H1 (cell line): ENCODE measurements at regions not wholly inside any gene's neighbourhood (a gene's known extent, or its start where the extent isn't known, plus 50 kb on each side); places are given as distances from the start of the nearest gene placed in this dataset.

Source experiments
- CTCF ChIA-PET: fragments of 300-600 bp; sonication (Branson Sonifier 250); formaldehyde crosslinking; loops from one replicate; lab custom pipeline; 2021; ENCODE audit not compliant: partially characterized antibody; lab: Charles Lee
- POLR2A ChIA-PET: fragments of 300-600 bp; sonication (Branson Sonifier 250); formaldehyde crosslinking; loops from one replicate; lab custom pipeline; 2021; ENCODE audit warnings: inconsistent platforms; ENCODE audit not compliant: partially characterized antibody; lab: Charles Lee
- DNase-seq, 2 experiments: peaks; one replicate each; pipeline versions ENCODE4 v3.0.0 to v3.0.0-alpha.2; 2010 to 2022; ENCODE audit warnings: low spot score in 2 of 2, low read depth in 1 of 2, mixed read lengths in 1 of 2
- FAIRE-seq: peaks from 2 replicates; lab custom pipeline; 2011; peaks lifted over from hg19 to GRCh38; lab: Jason Lieb, UNC
- H2AFZ ChIP-seq: 2 replicates; pipeline ENCODE4 v1.8.1; 2012; ENCODE audit warnings: low read length, inconsistent platforms
- H2AK5ac ChIP-seq: 2 replicates; pipeline ENCODE4 v1.6.1; 2013; ENCODE audit warnings: low read depth, low read length
- H2BK120ac ChIP-seq: replicated peaks from 2 replicates; pipeline ENCODE3; 2013; ENCODE audit warnings: low read depth, low read length, inconsistent platforms
- H2BK12ac ChIP-seq: 2 replicates; pipeline ENCODE4 v1.6.1; 2013; ENCODE audit warnings: low read depth, low read length
- H2BK15ac ChIP-seq: 2 replicates; pipeline ENCODE4 v1.6.1; 2013; ENCODE audit warnings: low read length
- H2BK20ac ChIP-seq: 2 replicates; pipeline ENCODE4 v1.6.1; 2013; ENCODE audit warnings: low read length
- H2BK5ac ChIP-seq: 2 replicates; pipeline ENCODE4 v1.6.1; 2013; ENCODE audit warnings: low read depth, low read length
- H3K14ac ChIP-seq: 2 replicates; pipeline ENCODE4 v1.6.1; 2013; ENCODE audit warnings: inconsistent platforms; ENCODE audit not compliant: insufficient read length
- H3K18ac ChIP-seq: 2 replicates; pipeline ENCODE4 v1.6.1; 2013; ENCODE audit warnings: low read length; ENCODE audit errors: extremely low read depth
- H3K23ac ChIP-seq: 2 replicates; pipeline ENCODE4 v1.6.1; 2013; ENCODE audit warnings: inconsistent platforms; ENCODE audit not compliant: insufficient read length
- H3K23me2 ChIP-seq: 2 replicates; pipeline ENCODE4 v1.6.1; 2013; ENCODE audit warnings: low read depth, low read length
- H3K27ac ChIP-seq: 2 replicates; pipeline ENCODE4 v1.6.1; 2011; ENCODE audit warnings: low read depth, low read length, inconsistent platforms
- H3K27me3 ChIP-seq, 4 experiments: replicated peaks in 1 of 4; 1 replicate in 1 of 4; 2 replicates in 3 of 4; pipeline versions ENCODE4 v1.6.1 to v1.8.1; 2011 to 2013; ENCODE audit warnings: low read length in 3 of 4, mild to moderate bottlenecking in 3 of 4, inconsistent platforms in 2 of 4, mixed read lengths in 2 of 4, moderate library complexity in 1 of 4; ENCODE audit not compliant: control insufficient read depth in 3 of 4, insufficient read depth in 3 of 4; ENCODE audit errors: extremely low read depth in 1 of 4
- H3K36me3 ChIP-seq, 4 experiments: 2 replicates each; pipeline versions ENCODE4 v1.6.1 to v1.8.1; 2011 to 2013; ENCODE audit warnings: mild to moderate bottlenecking in 4 of 4, low read length in 3 of 4, moderate library complexity in 2 of 4, control low read depth in 1 of 4, inconsistent platforms in 1 of 4; ENCODE audit not compliant: insufficient read depth in 4 of 4, control insufficient read depth in 2 of 4
- H3K4ac ChIP-seq: replicated peaks from 2 replicates; pipeline ENCODE3; 2013; ENCODE audit warnings: low read length, low read depth, mixed read lengths, inconsistent platforms; ENCODE audit not compliant: insufficient read length
- H3K4me1 ChIP-seq, 4 experiments: replicated peaks in 1 of 4; 1 replicate in 1 of 4; 2 replicates in 3 of 4; pipeline versions ENCODE4 v1.6.1 to v1.8.1; 2011 to 2013; ENCODE audit warnings: low read length in 3 of 4, inconsistent platforms in 2 of 4, mixed read lengths in 1 of 4; ENCODE audit not compliant: insufficient read depth in 4 of 4, control insufficient read depth in 3 of 4
- H3K4me2 ChIP-seq, 2 experiments: 2 replicates each; pipeline versions ENCODE4 v1.6.1 to v1.8.1; 2011 to 2013; ENCODE audit warnings: low read depth in 2 of 2, low read length in 2 of 2, control low read depth in 1 of 2, inconsistent platforms in 1 of 2, mild to moderate bottlenecking in 1 of 2; ENCODE audit not compliant: insufficient read depth in 1 of 2
- H3K4me3 ChIP-seq, 4 experiments: fragments of 200-600, 300-600 bp in 1 of 4; sonication (generic), shearing (Covaris generic), sonication (Bioruptor Twin) in 1 of 4; 2 replicates each; pipeline versions ENCODE4 v1.5.1 to v1.8.1; 2011 to 2016; ENCODE audit warnings: low read length in 4 of 4, low read depth in 3 of 4, control low read depth in 2 of 4, inconsistent platforms in 2 of 4, mild to moderate bottlenecking in 2 of 4, mixed read lengths in 1 of 4, moderate library complexity in 1 of 4; ENCODE audit not compliant: insufficient read depth in 2 of 4; ENCODE audit errors: extremely low read depth in 1 of 4
- H3K56ac ChIP-seq: replicated peaks from 2 replicates; pipeline ENCODE3; 2013; ENCODE audit warnings: low read depth, mild to moderate bottlenecking, mixed read lengths, low read length, inconsistent platforms; ENCODE audit not compliant: insufficient read length
- H3K79me1 ChIP-seq: 2 replicates; pipeline ENCODE4 v1.6.1; 2013; ENCODE audit warnings: low read depth, low read length, control low read depth
- H3K79me2 ChIP-seq, 2 experiments: 2 replicates each; pipeline versions ENCODE4 v1.6.1 to v1.8.1; 2012 to 2013; ENCODE audit warnings: low read length in 2 of 2, mild to moderate bottlenecking in 2 of 2, inconsistent platforms in 1 of 2; ENCODE audit not compliant: insufficient read depth in 2 of 2, control insufficient read depth in 1 of 2
- H3K9ac ChIP-seq, 4 experiments: replicated peaks in 1 of 4; 1 replicate in 1 of 4; 2 replicates in 3 of 4; pipeline versions ENCODE4 v1.6.1 to v1.8.1; 2011 to 2013; ENCODE audit warnings: low read depth in 3 of 4, low read length in 3 of 4, control low read depth in 2 of 4, mild to moderate bottlenecking in 2 of 4, moderate library complexity in 2 of 4, inconsistent platforms in 1 of 4; ENCODE audit errors: extremely low read depth in 1 of 4
- H3K9me3 ChIP-seq, 2 experiments: 2 replicates each; pipeline versions ENCODE4 v1.6.1 to v1.8.1; 2012 to 2013; ENCODE audit warnings: mild to moderate bottlenecking in 2 of 2, moderate library complexity in 2 of 2, control low read depth in 1 of 2, inconsistent platforms in 1 of 2, low read depth in 1 of 2, low read length in 1 of 2, mixed read lengths in 1 of 2; ENCODE audit not compliant: insufficient read depth in 2 of 2
- H4K20me1 ChIP-seq, 2 experiments: replicated peaks in 1 of 2; 2 replicates each; pipeline versions ENCODE3 to v1.8.1; 2011 to 2013; ENCODE audit warnings: inconsistent platforms in 2 of 2, low read length in 2 of 2, mild to moderate bottlenecking in 1 of 2; ENCODE audit not compliant: insufficient read depth in 2 of 2, control insufficient read depth in 1 of 2
- H4K5ac ChIP-seq: 2 replicates; pipeline ENCODE4 v1.6.1; 2013; ENCODE audit warnings: low read length, low read depth, mixed read lengths, inconsistent platforms; ENCODE audit not compliant: insufficient read length
- H4K8ac ChIP-seq: 2 replicates; pipeline ENCODE4 v1.8.0; 2013; ENCODE audit warnings: mild to moderate bottlenecking, moderate library complexity, low read length, inconsistent platforms; ENCODE audit not compliant: insufficient read depth; ENCODE audit errors: extremely low read depth
- H4K91ac ChIP-seq: replicated peaks from 2 replicates; pipeline ENCODE3; 2013; ENCODE audit warnings: low read length, mixed read lengths, inconsistent platforms; ENCODE audit not compliant: insufficient read length
- ATF2 ChIP-seq: IDR thresholded peaks from 2 replicates; pipeline ENCODE4 v1.6.1; 2012; ENCODE audit warnings: low read length, inconsistent platforms
- BRCA1 ChIP-seq: IDR thresholded peaks from 2 replicates; pipeline ENCODE4 v1.6.1; 2012; ENCODE audit warnings: low read depth, low read length, improper control_type of control experiment
- CBX8 ChIP-seq: fragments of 300-800, 300-1000 bp; sonication (generic); IDR thresholded peaks from 2 replicates; pipeline ENCODE4 v1.7.1; 2016; ENCODE audit warnings: low read depth, low read length, borderline replicate concordance
- CHD1 ChIP-seq: IDR thresholded peaks from 2 replicates; pipeline ENCODE4 v1.6.1; 2012; ENCODE audit warnings: low read depth, low read length, improper control_type of control experiment
- JUN ChIP-seq: IDR thresholded peaks from 2 replicates; pipeline ENCODE4 v1.6.1; 2011; ENCODE audit warnings: low read depth, mild to moderate bottlenecking, improper control_type of control experiment, low read length
- RBBP5 ChIP-seq: IDR thresholded peaks from 2 replicates; pipeline ENCODE4 v1.7.1; 2012; ENCODE audit warnings: low read depth, mild to moderate bottlenecking, inconsistent platforms, low read length, moderate library complexity, borderline replicate concordance
- TAF1 ChIP-seq: IDR thresholded peaks from 2 replicates; pipeline ENCODE4 v1.6.1; 2011; ENCODE audit warnings: mild to moderate bottlenecking, low read depth, low read length
- TAF7 ChIP-seq: optimal IDR thresholded peaks from 2 replicates; pipeline ENCODE3; 2011; ENCODE audit warnings: low read depth, mild to moderate bottlenecking, inconsistent platforms, low read length, moderate library complexity, borderline replicate concordance
- TEAD4 ChIP-seq: IDR thresholded peaks from 2 replicates; pipeline ENCODE4 v1.6.1; 2012; ENCODE audit warnings: low read depth, low read length, inconsistent platforms, mixed read lengths
- WGBS, 2 experiments: shearing (Covaris generic) in 1 of 2; methylation state at CpG; one replicate each; pipeline versions ENCODE4 v1.1.6 to v1.1.7; 2013 to 2015; ENCODE audit warnings: low lambda C conversion rate in 2 of 2, mixed read lengths in 2 of 2, inconsistent platforms in 1 of 2, low coverage in 1 of 2, missing lambda C conversion rate in 1 of 2; ENCODE audit not compliant: insufficient replicate concordance in 2 of 2, insufficient coverage in 1 of 2, insufficient read length in 1 of 2; ENCODE audit errors: extremely low coverage in 1 of 2, missing lambda C conversion rate in 1 of 2; 5-methylcytosine and 5-hydroxymethylcytosine counted together
- TF ChIP-seq, protein P1 (sequence below): IDR thresholded peaks from 2 replicates; pipeline ENCODE4 v1.6.1; 2012; ENCODE audit warnings: inconsistent platforms
- TF ChIP-seq, protein P2 (sequence below), 3 experiments: IDR thresholded peaks; 1 replicate in 2 of 3; 2 replicates in 1 of 3; pipeline versions ENCODE4 v1.5.1 to v1.6.1; 2011; ENCODE audit warnings: low read length in 3 of 3, mild to moderate bottlenecking in 3 of 3, inconsistent platforms in 2 of 3, low read depth in 1 of 3, moderate library complexity in 1 of 3; ENCODE audit not compliant: insufficient read depth in 1 of 3; ENCODE audit errors: control extremely low read depth in 1 of 3

GRCh38 chr13:87553142-87553541, 118.0 kb upstream of the SLITRK5 start:
- no peak overlapping the region for H3K56ac ChIP-seq
- no peak overlapping the region for H2BK120ac ChIP-seq
- H3K27me3 ChIP-seq: no peaks in the 10 kb centered on the region
- H3K27ac ChIP-seq: no peak overlapping the region
- DNase-seq (no peak), FAIRE-seq (no peak)
- CTCF ChIA-PET: no interaction called here
- no peak overlapping the region for H3K4ac ChIP-seq
- no peak overlapping the region for H3K4me3 ChIP-seq
- H2BK20ac ChIP-seq: no peak overlapping the region
- no peak overlapping the region for H3K4me2 ChIP-seq
- no peaks in the 10 kb centered on the region for H3K79me2 ChIP-seq
- H3K9ac ChIP-seq: no peak overlapping the region
- H3K23ac ChIP-seq: no peak overlapping the region
- H2BK15ac ChIP-seq: no peak overlapping the region
- H3K14ac ChIP-seq: no peak overlapping the region
- no peak overlapping the region for H2BK5ac ChIP-seq
- H4K8ac ChIP-seq: no peak overlapping the region
- 92% methylated on average over 3 of the region's 3 CpGs; no CpG with 5 or more reads in 1 of the 2 experiments for WGBS, 2 experiments
- no peaks in the 10 kb centered on the region for H3K23me2 ChIP-seq
- no peaks in the 10 kb centered on the region for H3K36me3 ChIP-seq
- no peak overlapping the region for H2BK12ac ChIP-seq
- H4K91ac ChIP-seq: no peak overlapping the region
- no peak overlapping the region for H2AK5ac ChIP-seq
- H4K20me1 ChIP-seq: no peaks in the 10 kb centered on the region
- H2AFZ ChIP-seq: no peak overlapping the region
- no peaks in the 10 kb centered on the region for H3K79me1 ChIP-seq
- H4K5ac ChIP-seq: no peak overlapping the region
- H3K9me3 ChIP-seq: no peaks in the 10 kb centered on the region
- no peak overlapping the region for H3K18ac ChIP-seq
- POLR2A ChIA-PET: no interaction called here
- no peaks in the 10 kb centered on the region for H3K4me1 ChIP-seq
- TF ChIP-seq TAF1: no peak
- TF ChIP-seq, protein P1, sequence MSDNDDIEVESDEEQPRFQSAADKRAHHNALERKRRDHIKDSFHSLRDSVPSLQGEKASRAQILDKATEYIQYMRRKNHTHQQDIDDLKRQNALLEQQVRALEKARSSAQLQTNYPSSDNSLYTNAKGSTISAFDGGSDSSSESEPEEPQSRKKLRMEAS: no peak
- no peak for TF ChIP-seq TEAD4
- TF ChIP-seq CHD1: no peak
- TF ChIP-seq ATF2: no peak
- no peak for TF ChIP-seq BRCA1
- TF ChIP-seq TAF7: no peak
- no peak for TF ChIP-seq JUN
- TF ChIP-seq, protein P2, sequence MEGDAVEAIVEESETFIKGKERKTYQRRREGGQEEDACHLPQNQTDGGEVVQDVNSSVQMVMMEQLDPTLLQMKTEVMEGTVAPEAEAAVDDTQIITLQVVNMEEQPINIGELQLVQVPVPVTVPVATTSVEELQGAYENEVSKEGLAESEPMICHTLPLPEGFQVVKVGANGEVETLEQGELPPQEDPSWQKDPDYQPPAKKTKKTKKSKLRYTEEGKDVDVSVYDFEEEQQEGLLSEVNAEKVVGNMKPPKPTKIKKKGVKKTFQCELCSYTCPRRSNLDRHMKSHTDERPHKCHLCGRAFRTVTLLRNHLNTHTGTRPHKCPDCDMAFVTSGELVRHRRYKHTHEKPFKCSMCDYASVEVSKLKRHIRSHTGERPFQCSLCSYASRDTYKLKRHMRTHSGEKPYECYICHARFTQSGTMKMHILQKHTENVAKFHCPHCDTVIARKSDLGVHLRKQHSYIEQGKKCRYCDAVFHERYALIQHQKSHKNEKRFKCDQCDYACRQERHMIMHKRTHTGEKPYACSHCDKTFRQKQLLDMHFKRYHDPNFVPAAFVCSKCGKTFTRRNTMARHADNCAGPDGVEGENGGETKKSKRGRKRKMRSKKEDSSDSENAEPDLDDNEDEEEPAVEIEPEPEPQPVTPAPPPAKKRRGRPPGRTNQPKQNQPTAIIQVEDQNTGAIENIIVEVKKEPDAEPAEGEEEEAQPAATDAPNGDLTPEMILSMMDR (IDR thresholded peaks at IDR 0.05; ENCODE audit: control extremely low read depth in 1 of 3, insufficient read depth in 1 of 3, low read depth in 1 of 3, low read length in 3 of 3): no peak
- TF ChIP-seq RBBP5: no peak
- no peak for TF ChIP-seq CBX8
